WTC11 (cell line): ENCODE measurements at regions not wholly inside any gene's neighbourhood (a gene's known extent, or its start where the extent isn't known, plus 50 kb on each side); places are given as distances from the start of the nearest gene placed in this dataset.

Source experiments
- FOXP1 ChIP-seq: sonication (generic); formaldehyde crosslinking; IDR thresholded peaks from 2 replicates; pipeline ENCODE4 v1.8.0; 2022; ENCODE audit warnings: missing genetic modification reagents, mild to moderate bottlenecking, moderate library complexity, borderline replicate concordance
- TP53 ChIP-seq: sonication (generic); formaldehyde crosslinking; IDR thresholded peaks from 2 replicates; pipeline ENCODE4 v1.8.1; 2023; ENCODE audit warnings: mild to moderate bottlenecking, missing genetic modification reagents
- TF ChIP-seq, protein P1 (sequence below): sonication (generic); formaldehyde crosslinking; IDR thresholded peaks from 2 replicates; pipeline ENCODE4 v1.8.0; 2022; ENCODE audit warnings: mild to moderate bottlenecking, missing genetic modification reagents
- TF ChIP-seq, protein P2 (sequence below): fragments of 200-600 bp; IDR thresholded peaks from 2 replicates; pipeline ENCODE4 v1.8.0; 2022; ENCODE audit warnings: antibody characterized with exemption
- TF ChIP-seq, protein P3 (sequence below): sonication (generic); formaldehyde crosslinking; IDR thresholded peaks from 2 replicates; pipeline ENCODE4 v1.8.0; 2022; ENCODE audit warnings: mild to moderate bottlenecking, missing genetic modification reagents

DNA sequence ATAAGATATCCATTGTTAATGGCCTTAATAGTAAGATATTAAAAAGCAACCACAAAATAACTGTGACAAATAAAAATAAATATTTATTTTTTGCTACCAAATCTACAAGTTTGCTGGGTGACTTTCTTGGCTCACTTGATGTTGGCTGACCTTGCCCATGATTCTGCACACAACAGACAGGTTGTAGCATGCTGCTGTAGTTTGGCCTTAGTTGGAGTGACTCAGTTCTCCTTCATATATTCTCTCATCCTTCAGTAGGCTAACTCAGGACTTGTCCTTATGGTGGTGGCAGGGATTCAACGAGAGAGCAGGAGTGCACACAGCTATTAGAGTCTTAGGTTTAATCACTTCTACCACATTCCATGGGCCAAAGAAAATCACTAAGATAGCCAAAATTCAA lies 437.9 kb downstream of the MRPL39 start:
- TF ChIP-seq TP53 (CRISPR knock-in tag) (no peak), FOXP1 (CRISPR knock-in tag) (no peak)
- TF ChIP-seq, protein P1, sequence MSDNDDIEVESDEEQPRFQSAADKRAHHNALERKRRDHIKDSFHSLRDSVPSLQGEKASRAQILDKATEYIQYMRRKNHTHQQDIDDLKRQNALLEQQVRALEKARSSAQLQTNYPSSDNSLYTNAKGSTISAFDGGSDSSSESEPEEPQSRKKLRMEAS (CRISPR knock-in tag), result no peak
- TF ChIP-seq, protein P2, sequence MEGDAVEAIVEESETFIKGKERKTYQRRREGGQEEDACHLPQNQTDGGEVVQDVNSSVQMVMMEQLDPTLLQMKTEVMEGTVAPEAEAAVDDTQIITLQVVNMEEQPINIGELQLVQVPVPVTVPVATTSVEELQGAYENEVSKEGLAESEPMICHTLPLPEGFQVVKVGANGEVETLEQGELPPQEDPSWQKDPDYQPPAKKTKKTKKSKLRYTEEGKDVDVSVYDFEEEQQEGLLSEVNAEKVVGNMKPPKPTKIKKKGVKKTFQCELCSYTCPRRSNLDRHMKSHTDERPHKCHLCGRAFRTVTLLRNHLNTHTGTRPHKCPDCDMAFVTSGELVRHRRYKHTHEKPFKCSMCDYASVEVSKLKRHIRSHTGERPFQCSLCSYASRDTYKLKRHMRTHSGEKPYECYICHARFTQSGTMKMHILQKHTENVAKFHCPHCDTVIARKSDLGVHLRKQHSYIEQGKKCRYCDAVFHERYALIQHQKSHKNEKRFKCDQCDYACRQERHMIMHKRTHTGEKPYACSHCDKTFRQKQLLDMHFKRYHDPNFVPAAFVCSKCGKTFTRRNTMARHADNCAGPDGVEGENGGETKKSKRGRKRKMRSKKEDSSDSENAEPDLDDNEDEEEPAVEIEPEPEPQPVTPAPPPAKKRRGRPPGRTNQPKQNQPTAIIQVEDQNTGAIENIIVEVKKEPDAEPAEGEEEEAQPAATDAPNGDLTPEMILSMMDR, result no peak
- TF ChIP-seq, protein P3, sequence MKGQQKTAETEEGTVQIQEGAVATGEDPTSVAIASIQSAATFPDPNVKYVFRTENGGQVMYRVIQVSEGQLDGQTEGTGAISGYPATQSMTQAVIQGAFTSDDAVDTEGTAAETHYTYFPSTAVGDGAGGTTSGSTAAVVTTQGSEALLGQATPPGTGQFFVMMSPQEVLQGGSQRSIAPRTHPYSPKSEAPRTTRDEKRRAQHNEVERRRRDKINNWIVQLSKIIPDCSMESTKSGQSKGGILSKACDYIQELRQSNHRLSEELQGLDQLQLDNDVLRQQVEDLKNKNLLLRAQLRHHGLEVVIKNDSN, result no peak
